ENCODE measurements at regions not wholly inside any gene's neighbourhood (a gene's known extent, or its start where the extent isn't known, plus 50 kb on each side); places are given as distances from the start of the nearest gene placed in this dataset.
"Not testable (repeated sequence)": the region's sequence is repeated elsewhere in the genome, so short reads cannot be mapped to it uniquely, and the experiment has no call there.

GRCh38 chr7:85336086-85336485, 149.2 kb upstream of the SEMA3D start:
- Histone ChIP-seq H3K9me3 (ENCODE audit: control extremely low read depth in 1 of 3, control insufficient read depth in 2 of 3, insufficient read depth in 1 of 3, low read length in 2 of 3) (no peaks in the 10 kb centered on the region), H3K4me3 (ENCODE audit: control extremely low read depth in 1 of 5, extremely low read depth in 1 of 5, insufficient read depth in 1 of 5, low read depth in 2 of 5, low read length in 4 of 5) (no peak overlapping the region), H3K79me2 (ENCODE audit: control insufficient read depth, insufficient read depth, low read length) (no peaks in the 10 kb centered on the region), H3K27me3 (replicated peaks in 1 of 4; ENCODE audit: control extremely low read depth in 1 of 4, control insufficient read depth in 3 of 4, insufficient read depth in 4 of 4, low read length in 3 of 4) (no peaks in the 10 kb centered on the region), H3K9ac (ENCODE audit: low read length) (no peak overlapping the region), H3K4me2 (replicated peaks; ENCODE audit: low read depth, low read length, poor library complexity, severe bottlenecking) (no peak overlapping the region), H4K20me1 (ENCODE audit: control insufficient read depth, insufficient read depth, low read length, poor library complexity, severe bottlenecking) (no peaks in the 10 kb centered on the region), H3K27ac (ENCODE audit: low read length in 2 of 2) (no peak overlapping the region), H2AFZ (ENCODE audit: insufficient read depth, low read depth, low read length, poor library complexity, severe bottlenecking) (no peak overlapping the region), H3K36me3 (replicated peaks in 1 of 2; ENCODE audit: control extremely low read depth in 1 of 2, control insufficient read depth in 1 of 2, extremely low read depth in 1 of 2, insufficient read depth in 2 of 2, low read length in 1 of 2) (no peaks in the 10 kb centered on the region), H3K4me1 (ENCODE audit: control insufficient read depth in 2 of 2, insufficient read depth in 2 of 2, low read length in 2 of 2) (no peaks in the 10 kb centered on the region)
- Mint-ChIP-seq H3K4me1 (no peaks in the 10 kb centered on the region), H3K4me3 (no peak overlapping the region), H3K27ac (no peak overlapping the region), H3K9me3 (ENCODE audit: insufficient read depth) (no peaks in the 10 kb centered on the region), H3K27me3 (no peaks in the 10 kb centered on the region)
- intact Hi-C loops (cut with micrococcal nuclease): no loop called here
- TF ChIP-seq CTCF (IDR thresholded peaks at IDR 0.05) (no peak), EZH2 (IDR thresholded peaks at IDR 0.05; ENCODE audit: borderline replicate concordance, insufficient read depth, low read depth, low read length, poor library complexity, severe bottlenecking) (no peak)
- CTCF ChIA-PET: no interaction called here
- ATAC-seq (ENCODE audit: low read depth) (no peak), DNase-seq (no peak)
- POLR2A ChIA-PET: no interaction called here
- no CpG with 5 or more reads among the region's 1 CpG for WGBS (ENCODE audit: insufficient coverage)

DNA sequence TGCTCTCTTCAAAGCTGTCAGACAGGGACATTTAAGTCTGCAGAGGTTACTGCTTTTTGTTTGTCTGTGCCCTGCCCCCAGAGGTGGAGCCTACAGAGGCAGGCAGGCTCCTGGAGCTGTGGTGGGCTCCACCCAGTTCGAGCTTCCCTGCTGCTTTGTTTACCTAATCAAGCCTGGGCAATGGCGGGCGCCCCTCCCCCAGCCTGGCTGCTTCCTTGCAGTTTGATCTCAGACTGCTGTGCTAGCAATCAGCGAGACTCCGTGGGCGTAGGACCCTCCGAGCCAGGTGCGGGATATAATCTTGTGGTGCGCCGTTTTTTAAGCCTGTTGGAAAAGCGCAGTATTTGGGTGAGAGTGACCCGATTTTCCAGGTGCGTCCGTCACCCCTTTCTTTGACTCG, 148.3 kb upstream of the SEMA3D start:
- DNase-seq; H3K27ac ChIP-seq (ENCODE audit: low read length in 2 of 2); H3K27ac Mint-ChIP-seq; H3K36me3 ChIP-seq (replicated peaks in 1 of 2; ENCODE audit: control extremely low read depth in 1 of 2, control insufficient read depth in 1 of 2, extremely low read depth in 1 of 2, insufficient read depth in 2 of 2, low read length in 1 of 2); H3K4me1 ChIP-seq (ENCODE audit: control insufficient read depth in 2 of 2, insufficient read depth in 2 of 2, low read length in 2 of 2); POLR2A ChIA-PET; H3K79me2 ChIP-seq (ENCODE audit: control insufficient read depth, insufficient read depth, low read length); CTCF ChIA-PET; H3K4me2 ChIP-seq (replicated peaks; ENCODE audit: low read depth, low read length, poor library complexity, severe bottlenecking); H3K9me3 Mint-ChIP-seq (ENCODE audit: insufficient read depth); H3K9me3 ChIP-seq (ENCODE audit: control extremely low read depth in 1 of 3, control insufficient read depth in 2 of 3, insufficient read depth in 1 of 3, low read length in 2 of 3); H3K9ac ChIP-seq (ENCODE audit: low read length); H3K4me1 Mint-ChIP-seq; H2AFZ ChIP-seq (ENCODE audit: insufficient read depth, low read depth, low read length, poor library complexity, severe bottlenecking); H3K4me3 Mint-ChIP-seq; ATAC-seq (ENCODE audit: low read depth); H3K27me3 Mint-ChIP-seq; H3K27me3 ChIP-seq (replicated peaks in 1 of 4; ENCODE audit: control extremely low read depth in 1 of 4, control insufficient read depth in 3 of 4, insufficient read depth in 4 of 4, low read length in 3 of 4); intact Hi-C loops (cut with micrococcal nuclease); H4K20me1 ChIP-seq (ENCODE audit: control insufficient read depth, insufficient read depth, low read length, poor library complexity, severe bottlenecking); H3K4me3 ChIP-seq (ENCODE audit: control extremely low read depth in 1 of 5, extremely low read depth in 1 of 5, insufficient read depth in 1 of 5, low read depth in 2 of 5, low read length in 4 of 5): not testable (repeated sequence)
- 100% methylated on average over 2 of the region's 15 CpGs for WGBS (ENCODE audit: insufficient coverage)
